Cardiac fibroblast (primary cell): ENCODE measurements at regions not wholly inside any gene's neighbourhood (a gene's known extent, or its start where the extent isn't known, plus 50 kb on each side); places are given as distances from the start of the nearest gene placed in this dataset.
A peak's percentile ranks its signal among the peaks of the same experiment; 100 is the strongest.

ENCODE experiments used
- DNase-seq, 2 donors: peaks; one replicate each; pipeline versions ENCODE4 v3.0.0 to v3.0.0-alpha.2; 2010; ENCODE audit warnings: low read depth in 2 of 2
- H3K4me3 ChIP-seq, 2 donors: replicated peaks in 1 of 2; 1 replicate in 1 of 2; 2 replicates in 1 of 2; pipeline ENCODE4 v1.5.1; 2011; ENCODE audit warnings: low read depth in 2 of 2, low read length in 2 of 2, mild to moderate bottlenecking in 2 of 2, moderate library complexity in 1 of 2
- CTCF ChIP-seq: IDR thresholded peaks from one replicate; pipeline ENCODE4 v1.5.1; 2011; ENCODE audit warnings: low read depth, mild to moderate bottlenecking, low read length, inconsistent platforms

GRCh38 chr3:72256716-72257115 is 471.8 kb upstream of the PROK2 start:
- no peak for TF ChIP-seq CTCF

GRCh38 chr3:72255791-72256559 is 471.0 kb upstream of the PROK2 start:
- DNase-seq, result peak in 1 of 2 donors; percentile 45
- TF ChIP-seq CTCF, result no peak
- no peak overlapping the region for H3K4me3 ChIP-seq

More at GRCh38 chr3:72256716-72257115, 471.8 kb upstream of the PROK2 start:
- H3K4me3 ChIP-seq, result no peak overlapping the region
- no peak for DNase-seq

GRCh38 chr3:72255191-72255590 is 470.2 kb upstream of the PROK2 start:
- H3K4me3 ChIP-seq, result no peak overlapping the region
- peak; percentile 25 to 68 for DNase-seq
- TF ChIP-seq CTCF, result no peak

GRCh38 chr3:72254483-72254882 is 469.5 kb upstream of the PROK2 start:
- H3K4me3 ChIP-seq, result no peak overlapping the region
- TF ChIP-seq CTCF, result no peak
- DNase-seq, result no peak

GRCh38 chr3:72250725-72251124 is 465.8 kb upstream of the PROK2 start:
- no peak overlapping the region for H3K4me3 ChIP-seq
- DNase-seq, result no peak
- no peak for TF ChIP-seq CTCF

GRCh38 chr3:72248869-72249268 is 463.9 kb upstream of the PROK2 start:
- DNase-seq, result no peak
- no peak for TF ChIP-seq CTCF

GRCh38 chr3:72248389-72248761 is 463.4 kb upstream of the PROK2 start:
- TF ChIP-seq CTCF, result no peak
- no peak for DNase-seq

More at GRCh38 chr3:72248869-72249268, 463.9 kb upstream of the PROK2 start:
- no peak overlapping the region for H3K4me3 ChIP-seq

More at GRCh38 chr3:72248389-72248761, 463.4 kb upstream of the PROK2 start:
- H3K4me3 ChIP-seq, result no peak overlapping the region
